COLO829 (cell line): ENCODE measurements at regions not wholly inside any gene's neighbourhood (a gene's known extent, or its start where the extent isn't known, plus 50 kb on each side); places are given as distances from the start of the nearest gene placed in this dataset.
"Not testable (repeated sequence)": the region's sequence is repeated elsewhere in the genome, so short reads cannot be mapped to it uniquely, and the experiment has no call there.

ENCODE experiments used
- DNase-seq: peaks from one replicate; pipeline ENCODE4 v3.0.0; 2012; ENCODE audit warnings: low spot score

DNA sequence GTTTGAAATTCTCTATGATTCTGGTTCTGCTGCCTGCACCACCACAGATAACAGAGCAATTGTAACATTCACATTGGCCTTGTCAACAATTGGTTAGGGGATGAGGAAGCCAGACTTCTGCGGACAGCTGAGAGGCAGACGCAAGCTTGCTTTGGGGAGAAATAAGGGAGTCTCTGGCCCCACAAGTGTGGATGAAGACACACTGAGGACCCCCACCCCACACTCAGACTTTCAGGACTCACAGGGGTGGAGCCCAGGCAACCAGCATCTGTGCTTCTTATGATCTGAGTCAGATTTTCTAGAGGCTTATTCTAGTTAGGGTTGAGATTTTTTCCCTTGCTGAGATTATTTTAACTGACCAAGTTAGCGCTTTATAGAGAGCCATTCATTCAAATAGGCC, 140.3 kb upstream of the IRX2 start:
- DNase-seq, result no peak

GRCh38 chr5:2890011-2890410, 138.5 kb upstream of the IRX2 start:
- no peak for DNase-seq

- no peak for DNase-seq
These were observed 137.1 kb upstream of the IRX2 start for GRCh38 chr5:2888520-2889060.

GRCh38 chr5:2887481-2888348, 136.2 kb upstream of the IRX2 start:
- no peak for DNase-seq

- DNase-seq, result no peak
These were observed 135.1 kb upstream of the IRX2 start for GRCh38 chr5:2886531-2886930.

GRCh38 chr5:2883771-2884170, 132.3 kb upstream of the IRX2 start:
- DNase-seq, result no peak

DNA sequence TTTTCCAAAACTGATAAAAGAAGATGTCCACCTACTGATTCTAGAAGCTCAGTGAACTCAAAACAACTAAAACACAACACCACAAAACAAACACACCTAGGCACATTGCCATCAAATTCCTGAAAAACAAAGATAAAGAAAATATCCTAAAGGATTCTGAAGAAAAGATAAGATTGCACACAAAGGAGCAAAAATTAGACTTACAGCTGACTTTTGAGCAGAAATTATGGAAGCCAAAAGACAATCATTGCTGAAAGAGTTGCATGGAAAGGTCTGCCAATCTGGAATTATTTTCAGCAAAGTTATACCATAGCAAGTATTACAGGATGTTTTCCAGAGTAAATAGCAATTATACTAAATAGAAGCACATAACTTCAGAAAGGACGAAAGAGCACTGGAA, 128.2 kb upstream of the IRX2 start:
- no peak for DNase-seq

- no peak for DNase-seq
These were observed 126.0 kb upstream of the IRX2 start for GRCh38 chr5:2877522-2877921.

- DNase-seq, result no peak
These were observed 124.7 kb upstream of the IRX2 start for GRCh38 chr5:2876183-2876582.

GRCh38 chr5:2874099-2874498, 122.6 kb upstream of the IRX2 start:
- DNase-seq, result no peak

DNA sequence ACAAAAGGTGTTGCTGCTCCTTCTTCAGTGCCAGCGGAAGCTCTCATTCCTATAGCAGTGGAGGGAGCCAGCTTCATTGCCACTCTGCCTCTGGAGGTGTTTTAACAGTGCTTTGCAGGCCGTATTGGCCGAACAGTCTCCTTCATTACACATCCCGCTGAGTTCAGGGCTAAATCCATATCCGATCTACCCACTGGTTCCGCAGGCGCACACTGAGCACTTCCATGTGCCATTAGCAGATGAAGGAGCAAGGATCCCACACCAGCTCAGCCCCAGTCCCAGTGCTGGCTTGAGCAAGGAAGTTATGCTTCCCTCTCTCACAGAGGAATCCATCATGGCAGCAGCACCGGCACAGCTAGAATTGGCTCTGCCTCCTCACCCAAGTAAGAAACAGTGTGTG, 121.2 kb upstream of the IRX2 start:
- DNase-seq, result no peak

GRCh38 chr5:2871282-2871681, 119.8 kb upstream of the IRX2 start:
- no peak for DNase-seq

DNA sequence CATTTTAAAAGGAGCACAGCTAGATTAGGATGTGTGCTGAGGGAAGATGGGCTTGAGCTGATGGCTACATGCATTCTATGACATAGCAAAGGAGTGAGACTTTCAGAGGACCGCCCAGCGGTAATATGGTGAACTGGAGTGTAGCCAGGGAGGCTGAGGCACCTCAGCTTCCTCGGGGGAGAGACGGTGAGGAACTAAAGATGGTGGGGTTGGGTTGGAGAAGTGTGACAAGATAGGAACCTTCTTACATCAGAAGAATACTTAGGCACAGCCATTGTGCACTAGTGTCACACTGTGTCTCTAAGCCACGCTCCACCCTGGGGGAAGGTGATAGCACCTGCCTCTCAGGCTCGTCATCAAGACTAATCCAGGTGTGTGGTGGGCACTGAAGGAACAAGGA, 118.0 kb upstream of the IRX2 start:
- no peak for DNase-seq

DNA sequence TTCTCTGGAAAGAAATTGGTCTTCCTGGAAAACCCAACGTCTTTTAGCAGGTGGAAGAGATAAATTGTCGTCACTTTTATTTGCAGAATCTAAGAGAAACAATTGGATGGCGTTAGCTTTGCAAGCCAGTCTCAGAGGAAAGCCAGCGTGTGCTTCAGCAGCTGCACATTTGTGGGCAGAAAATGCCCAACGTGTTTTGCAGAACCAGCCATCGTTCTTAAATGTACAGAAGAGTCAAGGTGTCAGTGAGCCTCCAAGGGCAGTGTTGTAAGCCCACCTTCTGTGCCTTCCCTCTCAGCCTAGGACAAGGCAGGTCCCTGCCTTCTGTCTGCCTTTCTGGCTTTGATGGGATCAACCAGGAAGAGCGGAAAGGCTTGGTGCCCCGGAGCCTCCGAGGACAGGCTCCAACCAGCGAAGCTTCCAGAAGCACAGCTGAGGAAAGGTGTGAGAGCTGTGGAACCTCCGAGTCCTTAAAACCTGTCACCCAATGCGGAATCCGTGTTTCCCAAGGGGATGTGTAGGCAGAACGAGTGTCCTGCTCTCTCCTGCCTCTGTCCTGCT, 116.0 kb upstream of the IRX2 start:
- DNase-seq, result no peak

DNA sequence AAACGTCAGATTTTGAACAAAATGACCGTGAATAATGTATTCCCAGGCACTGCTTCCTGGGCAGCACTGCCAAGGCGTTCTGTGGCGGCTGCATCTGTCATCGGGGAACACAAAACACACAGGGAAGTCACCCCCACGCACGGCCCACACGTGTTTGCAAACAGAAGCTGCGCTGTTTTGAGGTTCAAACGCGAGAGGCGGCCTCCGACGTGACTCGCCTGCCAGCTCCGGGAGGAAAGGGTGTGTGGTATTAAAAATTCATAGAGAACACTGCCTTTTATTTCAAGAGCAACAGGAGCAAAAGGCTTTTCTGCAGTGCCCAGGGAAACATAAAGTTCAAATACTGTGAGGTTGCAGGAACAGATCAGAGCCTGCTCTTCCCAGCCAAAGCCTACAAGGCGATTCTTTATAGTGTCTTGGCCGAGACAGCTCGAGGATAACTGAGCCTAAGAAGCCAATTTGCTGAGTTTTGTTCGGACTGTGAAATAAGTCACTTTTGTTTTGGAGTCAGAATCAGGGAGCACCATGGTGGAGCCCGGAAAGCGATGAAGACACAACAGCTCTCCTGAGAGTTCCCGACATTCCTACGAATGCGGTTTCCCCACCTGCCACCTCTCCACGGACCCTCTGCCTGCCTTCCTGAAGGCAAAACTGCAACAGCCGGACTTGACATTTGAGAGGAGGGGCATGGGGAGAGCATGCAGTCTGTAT, 115.3 kb upstream of the IRX2 start:
- DNase-seq, result no peak

- DNase-seq, result no peak
These were observed 114.4 kb upstream of the IRX2 start for GRCh38 chr5:2865856-2866255.

DNA sequence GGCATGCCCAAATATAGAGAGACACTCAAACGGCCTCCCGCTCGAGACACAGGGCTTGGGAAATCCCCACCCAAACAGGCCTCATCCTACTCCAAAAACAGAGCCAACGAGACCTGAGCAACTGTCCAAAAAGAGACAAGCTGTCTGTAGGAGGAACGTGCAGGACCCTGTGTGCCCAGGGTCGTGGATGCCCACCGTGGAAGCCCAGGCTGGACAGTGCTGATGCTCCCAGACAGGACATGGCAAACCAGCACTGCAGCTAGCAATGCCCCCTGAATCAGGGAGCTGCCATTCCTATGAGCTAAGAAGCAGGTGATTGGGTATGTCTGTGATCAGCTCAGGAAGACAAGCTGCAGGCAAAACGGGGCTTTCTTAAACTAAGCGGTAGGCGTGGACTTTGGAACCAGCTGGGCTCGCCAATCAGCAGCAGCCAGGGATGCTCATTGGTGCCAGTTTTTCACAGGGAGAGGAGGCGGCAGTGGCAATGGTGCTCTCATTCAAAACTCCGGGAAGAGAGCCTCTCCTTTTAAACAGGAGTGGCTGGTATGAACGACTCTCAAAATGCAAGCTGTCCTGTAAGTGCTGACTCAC, 113.1 kb upstream of the IRX2 start:
- DNase-seq, result no peak

DNA sequence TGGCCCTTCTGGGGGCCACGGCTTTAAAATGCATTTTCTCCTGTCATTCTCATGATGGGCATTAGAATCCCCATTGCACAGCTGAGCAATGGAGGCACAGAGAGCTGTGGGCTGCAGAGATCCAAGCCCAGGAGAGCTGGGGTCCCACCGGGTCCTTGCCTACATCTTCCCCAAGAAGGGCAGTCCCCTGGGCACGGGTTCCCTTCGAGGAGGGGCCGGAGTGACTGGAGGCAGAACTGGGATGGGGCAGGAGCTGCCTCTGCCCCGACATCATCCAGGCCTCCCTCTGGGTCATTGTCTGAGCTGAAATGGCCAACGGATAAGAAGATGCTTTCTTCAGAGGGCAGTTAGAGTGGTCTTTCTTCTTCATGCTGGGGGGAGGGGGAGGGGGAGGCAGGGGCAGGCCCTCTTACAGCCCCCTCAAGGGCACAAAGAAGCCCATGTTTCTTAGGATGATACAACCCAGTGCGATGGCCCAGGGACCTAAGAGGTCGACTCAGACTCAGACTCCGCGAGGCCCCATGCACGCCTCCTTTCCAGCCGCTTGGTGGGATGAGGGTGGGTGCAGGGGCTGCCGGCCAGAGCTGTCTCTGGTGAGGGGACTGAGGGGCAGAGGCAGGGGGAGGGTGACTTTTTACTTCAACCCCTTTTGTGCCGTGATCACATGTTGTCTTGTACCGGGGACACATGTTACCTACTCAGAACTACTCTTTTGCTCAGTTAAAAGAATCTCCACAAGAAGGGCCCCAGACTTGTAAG, 112.4 kb upstream of the IRX2 start:
- no peak for DNase-seq

DNA sequence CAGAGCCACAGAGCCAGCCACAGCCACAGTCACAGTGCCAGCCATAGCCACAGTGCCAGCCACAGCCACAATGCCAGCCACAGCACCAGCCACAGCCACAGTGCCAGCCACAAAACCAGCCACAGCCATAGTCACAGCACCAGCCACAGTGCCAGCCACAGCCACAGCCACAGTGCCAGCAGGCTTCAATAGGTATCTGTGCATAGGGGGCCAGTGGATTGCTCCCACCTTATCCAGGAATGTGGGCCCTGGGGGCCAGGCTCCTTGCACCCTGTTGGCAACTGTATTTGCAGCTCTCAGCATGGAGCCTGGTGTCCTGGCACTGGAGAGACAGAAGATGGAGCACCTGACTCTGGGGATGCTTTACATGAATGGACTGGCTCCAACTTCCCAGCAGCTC, 111.7 kb upstream of the IRX2 start:
- DNase-seq, result no peak

GRCh38 chr5:2862176-2862575, 110.7 kb upstream of the IRX2 start:
- DNase-seq, result not testable (repeated sequence)

DNA sequence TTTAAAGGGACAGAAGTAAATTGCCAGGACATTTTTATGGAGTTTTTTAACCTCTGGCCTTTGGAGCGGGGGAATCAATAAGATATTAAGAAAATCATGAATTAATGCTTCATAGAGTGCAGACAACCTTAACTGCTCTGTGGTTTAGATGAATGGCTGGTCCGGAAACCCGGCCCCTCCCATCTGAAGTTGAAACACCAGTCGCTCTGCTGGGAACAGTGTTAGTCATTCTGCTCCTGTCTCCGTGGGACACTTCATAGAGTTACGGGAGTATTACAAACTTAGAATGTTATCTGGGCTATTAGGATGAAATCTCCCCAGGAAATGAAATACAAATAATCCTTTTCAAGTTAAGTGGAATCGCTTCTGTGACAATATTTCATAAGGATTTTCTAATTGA, 110.1 kb upstream of the IRX2 start:
- DNase-seq, result no peak

GRCh38 chr5:2860101-2860500, 108.6 kb upstream of the IRX2 start:
- DNase-seq, result no peak
